GM18517 (cell line): ENCODE measurements at regions not wholly inside any gene's neighbourhood (a gene's known extent, or its start where the extent isn't known, plus 50 kb on each side); places are given as distances from the start of the nearest gene placed in this dataset.

Experiments
- ATAC-seq: cut with Tn5 transposase; IDR thresholded peaks from one replicate; pipeline ENCODE4 v1.9.1; 2021; ENCODE audit warnings: mild to moderate bottlenecking, moderate library complexity; ENCODE audit not compliant: unreplicated experiment

DNA sequence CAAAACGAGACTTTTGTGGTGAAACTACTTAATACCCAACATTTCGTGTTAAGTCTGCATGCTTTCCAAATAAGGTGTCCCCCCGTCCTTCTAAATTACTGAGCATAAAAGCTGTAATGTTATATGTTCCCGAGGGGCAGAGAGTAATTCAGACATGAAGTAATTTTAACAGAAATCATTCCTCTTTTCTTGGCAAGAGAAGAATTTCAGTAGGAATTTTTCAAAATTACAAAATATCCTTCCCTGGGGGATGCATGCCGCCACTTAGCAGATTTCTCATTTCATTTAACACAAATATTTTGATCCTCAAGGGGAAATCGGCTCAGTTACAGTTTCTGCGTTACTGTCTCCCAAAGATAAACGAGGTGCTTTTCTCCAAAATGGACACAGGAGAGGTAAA is 213.2 kb upstream of the RHOBTB1 start:
- ATAC-seq: no peak

DNA sequence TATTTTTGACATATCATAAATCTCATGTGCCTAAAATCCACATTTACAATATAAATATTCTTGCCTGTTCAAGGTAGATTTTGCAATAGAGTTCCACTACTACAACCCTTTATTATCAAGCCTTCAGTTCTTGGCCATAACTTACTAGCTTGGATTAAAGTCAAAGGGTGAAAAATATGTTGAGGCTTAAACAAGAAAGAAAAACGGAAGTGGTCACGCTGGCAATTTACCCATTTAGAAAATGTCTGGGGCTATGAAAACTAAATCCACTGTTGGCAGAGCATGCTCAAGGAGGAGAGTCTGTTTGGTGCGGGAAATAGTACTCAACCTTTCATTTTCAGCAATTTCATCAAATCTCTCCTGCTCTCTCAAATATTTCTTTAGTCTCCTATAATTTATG is 209.8 kb upstream of the RHOBTB1 start:
- ATAC-seq: no peak

GRCh38 chr10:61151059-61151458 is 207.1 kb upstream of the RHOBTB1 start:
- no peak for ATAC-seq

GRCh38 chr10:61148451-61148850 is 204.5 kb upstream of the RHOBTB1 start:
- no peak for ATAC-seq

GRCh38 chr10:61142987-61143386 is 199.0 kb upstream of the RHOBTB1 start:
- no peak for ATAC-seq

- no peak for ATAC-seq
Observed at GRCh38 chr10:61140765-61141392, 196.9 kb upstream of the RHOBTB1 start.

- ATAC-seq: no peak
Observed at GRCh38 chr10:61139592-61139953, 195.6 kb upstream of the RHOBTB1 start.

DNA sequence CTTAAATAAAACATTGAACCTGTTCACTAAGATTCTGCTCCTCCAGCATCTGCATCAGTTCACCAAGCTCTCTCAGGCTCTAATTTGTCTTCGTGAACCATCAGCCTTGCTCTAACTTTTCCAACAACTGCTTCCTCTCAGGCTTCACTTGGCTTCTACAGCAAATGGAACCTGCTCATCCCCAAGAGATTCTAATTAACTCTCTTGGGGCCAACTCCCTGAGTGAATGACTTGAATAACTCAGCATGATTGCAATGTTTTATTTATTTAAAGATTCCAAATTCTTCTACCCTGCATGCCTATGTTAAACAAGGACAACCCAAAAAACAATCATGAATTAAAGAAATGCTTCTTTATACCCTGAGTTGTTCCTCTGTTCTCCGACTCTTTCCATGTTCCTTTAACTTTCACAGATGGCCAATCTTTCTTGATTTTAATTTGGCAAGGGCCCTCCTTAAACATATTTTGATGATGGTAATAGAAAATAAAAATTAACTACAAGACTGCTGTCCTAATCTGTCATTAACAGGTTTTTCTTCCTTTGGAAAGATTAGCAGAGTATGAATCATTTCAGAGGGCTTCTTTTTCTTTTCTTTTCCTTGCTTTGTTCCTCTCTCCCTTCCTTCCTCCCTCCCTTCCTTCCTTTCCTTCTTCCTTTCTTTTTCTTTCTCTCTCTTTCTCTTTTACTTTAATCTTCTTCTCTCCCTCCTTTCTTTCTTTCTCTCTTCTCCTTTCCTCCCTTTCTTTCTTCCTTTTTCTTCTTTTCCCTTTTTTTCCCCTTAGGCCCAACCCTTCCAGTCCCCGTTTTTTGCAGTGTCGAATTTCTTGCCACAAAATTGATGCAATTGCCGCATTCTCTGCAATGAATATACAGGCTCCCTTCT is 195.0 kb upstream of the RHOBTB1 start:
- no peak for ATAC-seq

DNA sequence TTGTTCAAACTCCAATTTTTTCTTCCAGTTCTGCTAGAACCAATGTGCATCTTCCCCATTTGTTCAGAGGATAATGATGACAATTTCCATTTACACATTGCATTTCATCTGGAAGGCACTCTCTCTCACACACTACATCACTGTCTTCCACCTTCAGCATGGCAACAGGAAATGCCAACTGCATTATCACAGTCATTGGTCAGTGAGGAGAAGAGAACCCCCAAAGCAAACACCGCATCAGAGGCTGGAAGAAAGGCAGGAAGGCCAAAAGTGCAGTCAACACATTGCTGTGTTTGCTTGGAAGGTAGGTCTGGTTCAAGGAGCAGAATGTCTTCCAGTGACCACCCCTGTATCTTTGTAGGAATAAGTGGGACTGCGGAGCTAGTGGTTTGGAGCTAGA is 192.2 kb upstream of the RHOBTB1 start:
- ATAC-seq: no peak

DNA sequence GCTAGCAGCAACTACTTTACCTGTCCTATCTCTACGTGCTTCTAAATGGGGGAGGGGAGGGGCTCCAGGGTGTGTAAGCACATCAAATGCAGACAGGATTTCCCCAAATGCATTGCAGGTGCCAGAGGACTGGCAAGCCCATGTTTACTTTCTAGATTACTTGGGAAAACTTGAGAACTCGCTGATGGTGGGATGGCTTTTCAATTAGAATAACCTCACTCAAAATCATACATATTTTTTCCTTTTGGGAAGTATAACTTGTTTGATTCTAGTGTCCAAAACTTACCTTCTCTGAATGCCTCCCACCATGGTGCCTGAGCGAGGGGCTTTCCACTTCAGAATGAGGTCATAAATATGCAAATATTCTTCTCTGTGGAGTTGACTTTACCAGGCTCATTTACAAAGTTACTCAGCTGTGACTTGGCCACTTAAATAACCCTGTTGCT is 191.3 kb upstream of the RHOBTB1 start:
- peak; percentile 95 for ATAC-seq

DNA sequence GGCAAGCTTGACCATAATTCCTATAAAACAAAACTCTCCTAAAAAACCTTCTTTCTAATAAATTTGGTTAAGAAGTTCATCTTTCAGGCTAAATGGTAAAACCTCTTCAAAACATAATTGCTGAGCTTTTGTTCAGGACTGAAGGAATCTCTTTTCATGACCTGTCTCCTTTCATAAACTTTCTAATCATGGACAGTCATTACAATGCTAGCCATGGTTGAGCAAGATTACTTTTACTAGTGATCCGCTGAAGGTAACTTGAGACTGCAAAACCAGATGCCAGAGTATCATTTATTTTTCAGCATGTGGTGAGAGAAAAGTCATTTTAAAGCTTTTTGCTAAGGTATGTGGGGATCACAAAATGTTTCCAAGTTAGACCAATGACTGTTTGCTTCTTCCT is 186.4 kb upstream of the RHOBTB1 start:
- no peak for ATAC-seq

DNA sequence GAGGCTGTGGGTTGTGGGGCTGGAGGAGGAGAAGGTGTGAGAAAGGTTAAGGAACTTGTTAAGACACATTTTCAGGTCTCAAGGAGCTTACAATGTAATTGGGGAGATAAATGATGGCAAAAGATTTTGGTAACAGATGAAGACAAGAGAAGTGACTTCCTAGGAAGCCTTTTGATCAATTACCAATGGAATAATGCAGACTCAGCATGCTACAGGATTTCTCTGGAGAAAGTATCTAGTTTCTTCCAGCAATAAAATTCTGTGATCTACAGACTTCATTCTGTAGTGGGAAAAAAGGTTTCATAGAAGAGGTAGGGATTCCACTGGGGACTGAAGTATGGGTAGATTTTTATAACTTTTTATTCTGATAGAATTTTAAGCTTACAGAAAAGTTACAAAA is 184.2 kb upstream of the RHOBTB1 start:
- ATAC-seq: no peak

DNA sequence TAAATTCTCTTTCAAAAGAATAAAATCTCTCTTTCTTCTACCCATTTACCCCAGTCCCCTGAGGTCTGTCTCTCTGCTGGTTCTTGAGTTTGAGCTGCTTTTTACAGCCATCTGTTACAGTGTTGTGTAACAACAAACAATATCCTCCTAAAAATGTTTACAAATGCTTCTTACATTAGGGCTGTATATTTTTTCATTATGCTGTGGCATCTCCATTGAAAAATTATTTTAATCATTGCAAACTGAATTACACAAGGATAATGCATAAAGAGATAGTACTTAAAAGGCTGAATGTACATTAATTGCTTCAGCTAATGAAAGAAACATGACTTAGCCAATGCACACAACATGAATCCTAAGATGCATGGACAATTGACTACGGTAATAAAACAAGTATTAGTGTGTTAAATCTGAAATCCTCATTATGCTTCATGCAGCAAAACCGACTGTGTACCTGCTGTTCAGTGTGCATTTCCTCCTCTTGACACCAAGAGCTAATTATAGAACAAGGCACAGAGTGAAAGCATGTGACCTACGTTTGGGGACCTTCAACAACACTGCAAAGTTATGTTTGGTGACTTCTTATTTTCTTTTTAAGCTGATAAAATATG is 181.7 kb upstream of the RHOBTB1 start:
- peak; percentile 88 for ATAC-seq

- ATAC-seq: no peak
Observed at GRCh38 chr10:61124756-61125530, 181.0 kb upstream of the RHOBTB1 start.

GRCh38 chr10:61120805-61121204 is 176.8 kb upstream of the RHOBTB1 start:
- ATAC-seq: peak; percentile 66

GRCh38 chr10:61119573-61119972 is 175.6 kb upstream of the RHOBTB1 start:
- ATAC-seq: no peak

GRCh38 chr10:61115897-61116296 is 171.9 kb upstream of the RHOBTB1 start:
- ATAC-seq: no peak

DNA sequence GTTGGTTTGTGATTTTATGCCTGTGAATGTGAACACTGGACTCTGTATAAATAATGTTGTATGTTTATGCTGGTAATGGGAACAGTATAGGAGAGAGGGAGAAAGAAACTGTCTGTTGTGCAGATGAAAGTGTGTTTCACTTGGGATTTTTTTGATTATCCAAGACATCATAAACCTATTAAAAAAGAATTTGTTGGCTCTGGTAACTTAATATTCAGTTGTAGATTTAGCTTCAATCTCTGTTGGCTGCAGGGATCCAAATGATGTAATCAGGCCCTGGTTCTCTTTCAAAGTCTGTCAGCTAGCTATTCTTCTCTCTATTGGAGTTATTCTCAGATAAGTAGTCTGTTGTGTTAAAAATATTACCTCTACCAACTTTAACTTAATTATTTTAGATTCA is 168.8 kb upstream of the RHOBTB1 start:
- no peak for ATAC-seq

DNA sequence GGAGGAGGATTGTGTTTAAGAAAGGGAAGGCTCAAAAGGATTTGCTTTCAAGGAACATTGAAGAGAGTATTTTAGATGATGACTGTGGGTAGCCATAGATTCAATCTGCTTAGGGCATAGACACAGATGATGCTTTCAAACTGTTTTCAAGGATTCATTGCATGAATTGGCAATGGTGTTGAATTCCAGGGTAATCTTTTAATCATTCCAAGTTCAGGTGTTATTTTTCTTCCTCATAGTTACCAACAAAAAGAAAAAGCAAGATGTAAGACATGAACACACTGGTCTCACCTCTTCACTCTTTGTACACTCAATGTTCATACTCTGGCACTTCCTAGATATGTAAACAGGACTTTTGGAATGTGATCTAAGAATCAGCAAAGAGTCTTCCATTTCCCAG is 167.0 kb upstream of the RHOBTB1 start:
- ATAC-seq: no peak

DNA sequence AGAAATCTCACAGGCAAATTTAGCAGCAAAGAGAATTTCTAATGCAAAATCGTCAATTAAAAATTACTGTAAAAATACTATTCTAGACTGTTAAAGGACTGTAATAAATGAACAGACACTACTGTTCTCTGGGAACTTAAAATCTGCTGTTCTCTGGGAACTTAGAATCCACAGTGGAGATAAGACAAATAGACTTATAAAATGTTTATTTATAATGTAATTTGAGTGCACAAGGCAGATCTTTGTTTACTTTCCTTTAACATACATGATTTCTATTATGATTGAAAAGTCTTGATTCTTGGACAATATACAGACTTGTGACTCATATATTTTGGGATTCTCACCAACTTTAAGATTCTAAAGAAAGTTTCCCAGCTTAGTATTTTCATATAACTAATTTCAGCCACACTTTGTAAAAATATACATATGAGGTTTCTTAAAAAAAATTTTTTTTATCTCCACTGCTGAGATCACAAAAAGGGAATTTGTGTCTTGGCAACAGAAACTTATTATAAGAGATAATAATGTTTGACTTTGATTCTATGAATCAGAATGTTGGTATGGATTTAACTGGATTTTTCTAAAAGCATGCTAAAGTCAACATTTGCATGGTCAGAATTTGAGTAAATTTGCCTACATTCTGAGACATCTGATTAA is 166.3 kb upstream of the RHOBTB1 start:
- ATAC-seq: no peak

DNA sequence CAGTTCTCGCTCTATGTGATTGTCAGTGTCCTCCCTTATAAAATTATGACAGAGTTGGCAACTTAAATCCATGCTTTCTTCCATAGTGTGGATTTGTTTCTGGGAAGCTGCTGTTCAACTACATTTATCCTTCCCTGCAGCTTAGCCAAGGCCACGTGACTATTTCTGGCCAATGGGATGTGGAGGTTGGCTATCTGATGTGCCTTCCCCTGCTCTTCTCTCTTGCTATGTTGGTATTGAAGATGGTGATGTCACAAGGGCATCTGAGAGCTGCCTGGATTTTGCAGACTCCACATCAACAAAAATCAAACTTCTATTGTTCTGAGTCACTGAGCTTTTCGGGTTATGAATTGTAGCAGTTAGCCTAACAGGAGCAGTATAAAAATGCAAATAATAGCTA is 164.9 kb upstream of the RHOBTB1 start:
- no peak for ATAC-seq
